Dendritic cell treated with granulocyte-macrophage colony-stimulating factor and Interleukin-4, amounts not matched to agents 40 ng/mL and 50 ng/mL, for 4 days (primary cell): ENCODE measurements at regions not wholly inside any gene's neighbourhood (a gene's known extent, or its start where the extent isn't known, plus 50 kb on each side); places are given as distances from the start of the nearest gene placed in this dataset.

Experiments used
- H3K27ac Mint-ChIP-seq: one replicate; pipeline ENCODE4 v1.8.0; 2022; ENCODE audit warnings: mild to moderate bottlenecking, mixed read lengths
- H3K27me3 Mint-ChIP-seq: one replicate; pipeline ENCODE4 v1.8.0; 2022; ENCODE audit warnings: mild to moderate bottlenecking, mixed read lengths
- H3K36me3 Mint-ChIP-seq: one replicate; pipeline ENCODE4 v1.8.0; 2022; ENCODE audit warnings: low read depth, mixed read lengths
- H3K4me1 Mint-ChIP-seq: one replicate; pipeline ENCODE4 v1.8.0; 2022; ENCODE audit warnings: low read depth, mixed read lengths
- H3K4me3 Mint-ChIP-seq: one replicate; pipeline ENCODE4 v1.8.0; 2022; ENCODE audit warnings: mild to moderate bottlenecking, moderate library complexity, mixed read lengths
- H3K9me3 Mint-ChIP-seq: one replicate; pipeline ENCODE4 v1.8.0; 2022; ENCODE audit warnings: mixed read lengths
- intact Hi-C: fragments of 100-400 bp; cut with micrococcal nuclease; formaldehyde crosslinking; loops from one replicate; pipeline ENCODE4 v1.15.0; 2022

GRCh38 chr9:38141746-38142591 is 72.9 kb upstream of the SHB start:
- no peak overlapping the region for H3K4me3 Mint-ChIP-seq
- H3K4me1 Mint-ChIP-seq = peaks cover 16% of the 10 kb centered on the region
- H3K27ac Mint-ChIP-seq = no peak overlapping the region
- no peaks in the 10 kb centered on the region for H3K9me3 Mint-ChIP-seq
- intact Hi-C loops = no loop called here
- no peaks in the 10 kb centered on the region for H3K36me3 Mint-ChIP-seq
- peaks cover 57% of the 10 kb centered on the region for H3K27me3 Mint-ChIP-seq

GRCh38 chr9:38138276-38138675 is 69.2 kb upstream of the SHB start:
- intact Hi-C loops = loop anchor here (10.0 kb wide), 1 partner anchor 57 kb away; no protein-coding TSS in a partner anchor
- Mint-ChIP-seq H3K4me1 (peaks cover 16% of the 10 kb centered on the region), H3K4me3 (no peak overlapping the region), H3K36me3 (no peaks in the 10 kb centered on the region), H3K9me3 (no peaks in the 10 kb centered on the region), H3K27ac (no peak overlapping the region), H3K27me3 (peaks cover 62% of the 10 kb centered on the region)

GRCh38 chr9:38137342-38137741 is 68.3 kb upstream of the SHB start:
- no peak overlapping the region for H3K4me3 Mint-ChIP-seq
- intact Hi-C loops = loop anchor here (10.0 kb wide), 1 partner anchor 57 kb away; no protein-coding TSS in a partner anchor
- H3K4me1 Mint-ChIP-seq = peaks cover 16% of the 10 kb centered on the region
- no peak overlapping the region for H3K27ac Mint-ChIP-seq
- H3K36me3 Mint-ChIP-seq = no peaks in the 10 kb centered on the region
- H3K9me3 Mint-ChIP-seq = no peaks in the 10 kb centered on the region
- H3K27me3 Mint-ChIP-seq = peaks cover 62% of the 10 kb centered on the region

- H3K4me3 Mint-ChIP-seq = no peak overlapping the region
- no peak overlapping the region for H3K27ac Mint-ChIP-seq
- H3K27me3 Mint-ChIP-seq = peaks cover 57% of the 10 kb centered on the region
Measured at GRCh38 chr9:38136386-38136785, 67.4 kb upstream of the SHB start.

GRCh38 chr9:38134611-38135237 is 65.7 kb upstream of the SHB start:
- Mint-ChIP-seq H3K4me1 (peaks cover 16% of the 10 kb centered on the region), H3K9me3 (no peaks in the 10 kb centered on the region), H3K27ac (no peak overlapping the region), H3K4me3 (no peak overlapping the region), H3K27me3 (peaks cover 41% of the 10 kb centered on the region), H3K36me3 (no peaks in the 10 kb centered on the region)
- intact Hi-C loops = loop anchor here (10.0 kb wide), 1 partner anchor 60 kb away; no protein-coding TSS in a partner anchor

More at GRCh38 chr9:38136386-38136785, 67.4 kb upstream of the SHB start:
- Mint-ChIP-seq H3K4me1 (peaks cover 16% of the 10 kb centered on the region), H3K36me3 (no peaks in the 10 kb centered on the region), H3K9me3 (no peaks in the 10 kb centered on the region)
- intact Hi-C loops = loop anchor here (10.0 kb wide), 1 partner anchor 58 kb away; no protein-coding TSS in a partner anchor

- H3K27ac Mint-ChIP-seq = no peak overlapping the region
- peaks cover 31% of the 10 kb centered on the region for H3K27me3 Mint-ChIP-seq
- no peak overlapping the region for H3K4me3 Mint-ChIP-seq
- H3K9me3 Mint-ChIP-seq = no peaks in the 10 kb centered on the region
- intact Hi-C loops = loop anchor here (10.0 kb wide), 1 partner anchor 61 kb away; no protein-coding TSS in a partner anchor
- H3K4me1 Mint-ChIP-seq = peaks cover 8% of the 10 kb centered on the region
- no peaks in the 10 kb centered on the region for H3K36me3 Mint-ChIP-seq
Measured at GRCh38 chr9:38133595-38133994, 64.6 kb upstream of the SHB start.

- H3K27me3 Mint-ChIP-seq = peaks cover 26% of the 10 kb centered on the region
- peaks cover 2% of the 10 kb centered on the region for H3K4me1 Mint-ChIP-seq
- H3K36me3 Mint-ChIP-seq = no peaks in the 10 kb centered on the region
- no peaks in the 10 kb centered on the region for H3K9me3 Mint-ChIP-seq
- intact Hi-C loops = loop anchor here (10.0 kb wide), 1 partner anchor 62 kb away; no protein-coding TSS in a partner anchor
- H3K27ac Mint-ChIP-seq = no peak overlapping the region
- no peak overlapping the region for H3K4me3 Mint-ChIP-seq
Measured at GRCh38 chr9:38132956-38133355, 63.9 kb upstream of the SHB start.

- no peak overlapping the region for H3K27ac Mint-ChIP-seq
- H3K4me3 Mint-ChIP-seq = no peak overlapping the region
- intact Hi-C loops = loop anchor here (10.0 kb wide), 1 partner anchor 63 kb away; no protein-coding TSS in a partner anchor
- H3K4me1 Mint-ChIP-seq = no peaks in the 10 kb centered on the region
- no peaks in the 10 kb centered on the region for H3K9me3 Mint-ChIP-seq
- no peaks in the 10 kb centered on the region for H3K36me3 Mint-ChIP-seq
- H3K27me3 Mint-ChIP-seq = peaks cover 20% of the 10 kb centered on the region
Measured at GRCh38 chr9:38131729-38132128, 62.7 kb upstream of the SHB start.

- no peaks in the 10 kb centered on the region for H3K9me3 Mint-ChIP-seq
- H3K4me1 Mint-ChIP-seq = no peaks in the 10 kb centered on the region
- H3K27me3 Mint-ChIP-seq = peaks cover 21% of the 10 kb centered on the region
- no peaks in the 10 kb centered on the region for H3K36me3 Mint-ChIP-seq
- no peak overlapping the region for H3K4me3 Mint-ChIP-seq
- no peak overlapping the region for H3K27ac Mint-ChIP-seq
- intact Hi-C loops = loop anchor here (10.0 kb wide), 1 partner anchor 64 kb away; no protein-coding TSS in a partner anchor
Measured at GRCh38 chr9:38130724-38131123, 61.7 kb upstream of the SHB start.

- no peaks in the 10 kb centered on the region for H3K4me1 Mint-ChIP-seq
- intact Hi-C loops = no loop called here
- H3K4me3 Mint-ChIP-seq = no peak overlapping the region
- no peaks in the 10 kb centered on the region for H3K9me3 Mint-ChIP-seq
- no peaks in the 10 kb centered on the region for H3K36me3 Mint-ChIP-seq
- H3K27ac Mint-ChIP-seq = no peak overlapping the region
- peaks cover 24% of the 10 kb centered on the region for H3K27me3 Mint-ChIP-seq
Measured at GRCh38 chr9:38129366-38129765, 60.3 kb upstream of the SHB start.

- H3K36me3 Mint-ChIP-seq = no peaks in the 10 kb centered on the region
- H3K4me1 Mint-ChIP-seq = no peaks in the 10 kb centered on the region
- intact Hi-C loops = no loop called here
- H3K9me3 Mint-ChIP-seq = no peaks in the 10 kb centered on the region
- peaks cover 27% of the 10 kb centered on the region for H3K27me3 Mint-ChIP-seq
- H3K4me3 Mint-ChIP-seq = no peak overlapping the region
- H3K27ac Mint-ChIP-seq = no peak overlapping the region
Measured at GRCh38 chr9:38128752-38129270, 59.8 kb upstream of the SHB start.

GRCh38 chr9:38127271-38127839 is 58.3 kb upstream of the SHB start:
- Mint-ChIP-seq H3K4me1 (no peaks in the 10 kb centered on the region), H3K27ac (no peak overlapping the region), H3K27me3 (peaks cover 23% of the 10 kb centered on the region), H3K36me3 (no peaks in the 10 kb centered on the region), H3K4me3 (no peak overlapping the region), H3K9me3 (no peaks in the 10 kb centered on the region)
- intact Hi-C loops = no loop called here

GRCh38 chr9:38126730-38127129 is 57.7 kb upstream of the SHB start:
- no peaks in the 10 kb centered on the region for H3K36me3 Mint-ChIP-seq
- no peak overlapping the region for H3K4me3 Mint-ChIP-seq

GRCh38 chr9:38125889-38126288 is 56.9 kb upstream of the SHB start:
- no peak overlapping the region for H3K27ac Mint-ChIP-seq
- no peak overlapping the region for H3K4me3 Mint-ChIP-seq
- H3K27me3 Mint-ChIP-seq = peaks cover 25% of the 10 kb centered on the region
- H3K36me3 Mint-ChIP-seq = no peaks in the 10 kb centered on the region
- no peaks in the 10 kb centered on the region for H3K9me3 Mint-ChIP-seq
- intact Hi-C loops = no loop called here
- no peaks in the 10 kb centered on the region for H3K4me1 Mint-ChIP-seq

More at GRCh38 chr9:38126730-38127129, 57.7 kb upstream of the SHB start:
- Mint-ChIP-seq H3K9me3 (no peaks in the 10 kb centered on the region), H3K27me3 (peaks cover 23% of the 10 kb centered on the region), H3K27ac (no peak overlapping the region), H3K4me1 (no peaks in the 10 kb centered on the region)
- intact Hi-C loops = no loop called here
